CD14-positive monocyte (primary cell): ENCODE measurements at regions not wholly inside any gene's neighbourhood (a gene's known extent, or its start where the extent isn't known, plus 50 kb on each side); places are given as distances from the start of the nearest gene placed in this dataset.

Source experiments
- DNase-seq, 3 donors: peaks; one replicate each; pipeline ENCODE4 v3.0.0-alpha.2; 2011 to 2022
- H2AFZ ChIP-seq: 2 replicates; pipeline ENCODE4 v1.6.0; 2012; ENCODE audit warnings: mild to moderate bottlenecking, low read depth, low read length, inconsistent platforms; ENCODE audit not compliant: insufficient read depth, poor library complexity, severe bottlenecking
- H3K27ac ChIP-seq, 2 donors: 1 replicate in 1 of 2; 2 replicates in 1 of 2; pipeline ENCODE4 v1.5.1; 2012 to 2013; ENCODE audit warnings: low read length in 2 of 2, control low read depth in 1 of 2, inconsistent platforms in 1 of 2, low read depth in 1 of 2, mild to moderate bottlenecking in 1 of 2
- H3K27me3 ChIP-seq, 2 donors: one replicate each; pipeline versions ENCODE4 v1.6.0 to v1.6.1; 2011 to 2013; ENCODE audit warnings: low read length in 2 of 2; ENCODE audit not compliant: control insufficient read depth in 2 of 2, insufficient read depth in 2 of 2
- H3K36me3 ChIP-seq, 2 donors: replicated peaks in 1 of 2; 1 replicate in 1 of 2; 2 replicates in 1 of 2; pipeline versions ENCODE4 v1.5.1 to v1.6.1; 2012 to 2013; ENCODE audit warnings: low read length in 2 of 2, control low read depth in 1 of 2, inconsistent platforms in 1 of 2, mild to moderate bottlenecking in 1 of 2; ENCODE audit not compliant: insufficient read depth in 2 of 2, control insufficient read depth in 1 of 2
- H3K4me1 ChIP-seq, 2 donors: 1 replicate in 1 of 2; 2 replicates in 1 of 2; pipeline versions ENCODE4 v1.5.1 to v1.6.1; 2012 to 2013; ENCODE audit warnings: low read length in 2 of 2, control low read depth in 1 of 2, inconsistent platforms in 1 of 2, mild to moderate bottlenecking in 1 of 2, moderate library complexity in 1 of 2; ENCODE audit not compliant: insufficient read depth in 2 of 2, control insufficient read depth in 1 of 2
- H3K4me2 ChIP-seq: replicated peaks from 2 replicates; pipeline ENCODE3; 2012; ENCODE audit warnings: low read length, moderate library complexity, mild to moderate bottlenecking; ENCODE audit not compliant: poor library complexity, severe bottlenecking; ENCODE audit errors: extremely low read depth
- H3K4me3 ChIP-seq, 3 experiments: fragments of 200-600 bp in 1 of 3; sonication (generic) in 1 of 3; replicated peaks in 1 of 3; 1 replicate in 2 of 3; 2 replicates in 1 of 3; pipeline ENCODE4 v1.5.1; 2011 to 2013; ENCODE audit warnings: low read length in 3 of 3, mild to moderate bottlenecking in 3 of 3, control low read depth in 2 of 3, low read depth in 2 of 3, inconsistent platforms in 1 of 3, moderate library complexity in 1 of 3
- H3K79me2 ChIP-seq: 2 replicates; pipeline ENCODE4 v1.6.0; 2012; ENCODE audit warnings: mild to moderate bottlenecking, control low read depth, inconsistent platforms, low read length, moderate library complexity; ENCODE audit not compliant: insufficient read depth
- H3K9ac ChIP-seq: 2 replicates; pipeline ENCODE4 v1.6.0; 2017; ENCODE audit warnings: low read length, mild to moderate bottlenecking; ENCODE audit not compliant: insufficient read depth, poor library complexity, severe bottlenecking
- H3K9me3 ChIP-seq, 2 donors: replicated peaks in 1 of 2; 1 replicate in 1 of 2; 2 replicates in 1 of 2; pipeline versions ENCODE4 v1.5.1 to v1.6.1; 2012 to 2013; ENCODE audit warnings: low read length in 2 of 2, control low read depth in 1 of 2; ENCODE audit not compliant: control insufficient read depth in 1 of 2, insufficient read depth in 1 of 2
- H4K20me1 ChIP-seq: 2 replicates; pipeline ENCODE4 v1.6.0; 2012; ENCODE audit warnings: mild to moderate bottlenecking, low read length, control low read depth, moderate library complexity; ENCODE audit not compliant: insufficient read depth
- H3K27ac Mint-ChIP-seq, 7 donors: one replicate each; pipeline ENCODE4 v1.8.0; 2020; ENCODE audit warnings: mild to moderate bottlenecking in 7 of 7, mixed read lengths in 7 of 7, moderate library complexity in 6 of 7, inconsistent platforms in 2 of 7
- H3K27me3 Mint-ChIP-seq, 3 donors: one replicate each; pipeline ENCODE4 v1.8.0; 2021 to 2022; ENCODE audit warnings: low read depth in 3 of 3, mild to moderate bottlenecking in 3 of 3, mixed read lengths in 3 of 3, moderate library complexity in 3 of 3, inconsistent platforms in 1 of 3
- H3K36me3 Mint-ChIP-seq, 2 donors: one replicate each; pipeline ENCODE4 v1.8.0; 2020; ENCODE audit warnings: mixed read lengths in 2 of 2, inconsistent platforms in 1 of 2, mild to moderate bottlenecking in 1 of 2
- H3K4me1 Mint-ChIP-seq: one replicate; pipeline ENCODE4 v1.8.0; 2020; ENCODE audit warnings: mild to moderate bottlenecking, mixed read lengths
- H3K4me3 Mint-ChIP-seq, 2 donors: one replicate each; pipeline ENCODE4 v1.8.0; 2020; ENCODE audit warnings: mild to moderate bottlenecking in 2 of 2, mixed read lengths in 2 of 2, moderate library complexity in 1 of 2
- H3K9me3 Mint-ChIP-seq, 7 donors: one replicate each; pipeline ENCODE4 v1.8.0; 2020 to 2022; ENCODE audit warnings: mixed read lengths in 7 of 7, mild to moderate bottlenecking in 6 of 7, moderate library complexity in 6 of 7, inconsistent platforms in 2 of 7
- CTCF ChIP-seq: fragments of 200-600 bp; IDR thresholded peaks from one replicate; pipeline ENCODE4 v1.8.0; 2022; ENCODE audit warnings: antibody characterized with exemption, mild to moderate bottlenecking
- WGBS: methylation state at CpG from one replicate; pipeline ENCODE4 v1.1.5; 2013; ENCODE audit warnings: missing lambda C conversion rate; ENCODE audit not compliant: insufficient coverage; 5-methylcytosine and 5-hydroxymethylcytosine counted together
- intact Hi-C, 2 donors: fragments of 100-400 bp; cut with micrococcal nuclease; formaldehyde crosslinking; loops; one replicate each; pipeline versions ENCODE4 v1.15.0 to v1.15.1; 2023

- H3K27me3 ChIP-seq = no peaks in the 10 kb centered on the region
- WGBS = 98% methylated on average over 4 of the region's 7 CpGs
- no peaks in the 10 kb centered on the region for H4K20me1 ChIP-seq
- Mint-ChIP-seq H3K4me3 (no peak overlapping the region), H3K27ac (no peak overlapping the region), H3K36me3 (no peaks in the 10 kb centered on the region), H3K4me1 (peaks cover 40% of the 10 kb centered on the region), H3K9me3 (peaks cover 0 to 2% (median 0%) of the 10 kb centered on the region in 7 donors), H3K27me3 (peaks cover 0 to 7% (median 5%) of the 10 kb centered on the region in 3 donors)
- no peak for TF ChIP-seq CTCF
- no peak for DNase-seq
- H3K4me2 ChIP-seq = no peak overlapping the region
- no peak overlapping the region for H3K9ac ChIP-seq
- peaks cover 28 to 39% of the 10 kb centered on the region in 2 donors for H3K4me1 ChIP-seq
- intact Hi-C loops = loop anchor here in 1 of 2 donors (10.0 kb wide), 1 partner anchor 60 kb away; no protein-coding TSS in a partner anchor
- H2AFZ ChIP-seq = no peak overlapping the region
- no peak overlapping the region for H3K27ac ChIP-seq
- H3K79me2 ChIP-seq = no peaks in the 10 kb centered on the region
- no peak overlapping the region for H3K4me3 ChIP-seq
- no peaks in the 10 kb centered on the region for H3K36me3 ChIP-seq
- H3K9me3 ChIP-seq = no peaks in the 10 kb centered on the region
Observed at GRCh38 chr16:66164581-66165247, 201.8 kb upstream of the CDH5 start.

GRCh38 chr16:66162821-66163220 is 203.7 kb upstream of the CDH5 start:
- H3K4me3 Mint-ChIP-seq = no peak overlapping the region
- H3K9me3 Mint-ChIP-seq = peaks cover 0 to 2% (median 0%) of the 10 kb centered on the region in 7 donors
- Histone ChIP-seq H3K9me3 (no peaks in the 10 kb centered on the region), H3K4me1 (peaks cover 23 to 25% of the 10 kb centered on the region in 2 donors), H3K79me2 (no peaks in the 10 kb centered on the region), H3K36me3 (no peaks in the 10 kb centered on the region), H3K4me3 (no peak overlapping the region), H3K27ac (no peak overlapping the region), H3K27me3 (no peaks in the 10 kb centered on the region), H2AFZ (no peak overlapping the region), H4K20me1 (no peaks in the 10 kb centered on the region), H3K4me2 (no peak overlapping the region), H3K9ac (no peak overlapping the region)
- H3K36me3 Mint-ChIP-seq = no peaks in the 10 kb centered on the region
- H3K27ac Mint-ChIP-seq = peak overlapping the region in 2 of 7 donors; percentile 14 to 72
- peaks cover 28% of the 10 kb centered on the region for H3K4me1 Mint-ChIP-seq
- H3K27me3 Mint-ChIP-seq = peaks cover 0 to 7% (median 5%) of the 10 kb centered on the region in 3 donors
- WGBS = 80% methylated on average over 4 of the region's 5 CpGs
- TF ChIP-seq CTCF = no peak
- intact Hi-C loops = loop anchor here in 1 of 2 donors (10.0 kb wide), 1 partner anchor 62 kb away; no protein-coding TSS in a partner anchor
- DNase-seq = no peak
